Gastroesophageal sphincter (tissue), 3 donors: ENCODE measurements at regions not wholly inside any gene's neighbourhood (a gene's known extent, or its start where the extent isn't known, plus 50 kb on each side); places are given as distances from the start of the nearest gene placed in this dataset.

Experiments
- CTCF ChIP-seq, 4 experiments: fragments of 200-600 bp in 2 of 4; fragments of 450-650 bp in 2 of 4; sonication (generic) in 1 of 4; IDR thresholded peaks; one replicate each; pipeline ENCODE4 v1.5.1; 2017 to 2019; ENCODE audit warnings: antibody characterized with exemption in 4 of 4, mild to moderate bottlenecking in 2 of 4, moderate library complexity in 2 of 4
- EP300 ChIP-seq: sonication (generic); formaldehyde crosslinking; IDR thresholded peaks from one replicate; pipeline ENCODE4 v1.6.1; 2017; ENCODE audit warnings: antibody characterized with exemption, mild to moderate bottlenecking
- POLR2A ChIP-seq, 2 donors: fragments of 450-650 bp; IDR thresholded peaks; one replicate each; pipeline ENCODE4 v1.6.1; 2017; ENCODE audit warnings: antibody characterized with exemption in 2 of 2, mild to moderate bottlenecking in 2 of 2, moderate library complexity in 1 of 2

- TF ChIP-seq CTCF (IDR thresholded peaks at IDR 0.05) (no peak), POLR2A (IDR thresholded peaks at IDR 0.05) (no peak), EP300 (no peak)
Observed at GRCh38 chr7:84477786-84478478, 283.3 kb upstream of the SEMA3A start.
